ENCODE measurements at regions not wholly inside any gene's neighbourhood (a gene's known extent, or its start where the extent isn't known, plus 50 kb on each side); places are given as distances from the start of the nearest gene placed in this dataset.
"Not testable (repeated sequence)": the region's sequence is repeated elsewhere in the genome, so short reads cannot be mapped to it uniquely, and the experiment has no call there.

GRCh38 chr10:26931223-26931622, 70.5 kb upstream of the ABI1 start:
- no peaks in the 10 kb centered on the region for H3K9me3 ChIP-seq (ENCODE audit: control insufficient read depth, insufficient read depth, low read depth, low read length)
- peak overlapping the region; percentile 21 for H3K4me3 ChIP-seq (ENCODE audit: low read depth, low read length)
- 0 out of 2 replicates have a peak, but pooled peaks cover 4% of the 10 kb centered on the region for H3K4me1 ChIP-seq (ENCODE audit: control insufficient read depth, insufficient read depth, low read length)
- H3K27me3 ChIP-seq (ENCODE audit: control insufficient read depth, insufficient read depth, low read length): no peaks in the 10 kb centered on the region
- no peak overlapping the region for H3K9ac ChIP-seq (ENCODE audit: low read length)
- no peak overlapping the region for H3K27ac ChIP-seq (ENCODE audit: low read depth, low read length)
- H3K36me3 ChIP-seq (ENCODE audit: control insufficient read depth, insufficient read depth, low read length): no peaks in the 10 kb centered on the region

- not testable (repeated sequence) for H3K36me3 ChIP-seq (ENCODE audit: control insufficient read depth, insufficient read depth, low read length); H3K4me3 ChIP-seq (ENCODE audit: low read depth, low read length); H3K27ac ChIP-seq (ENCODE audit: low read depth, low read length); H3K9ac ChIP-seq (ENCODE audit: low read length); H3K4me1 ChIP-seq (ENCODE audit: control insufficient read depth, insufficient read depth, low read length); H3K9me3 ChIP-seq (ENCODE audit: control insufficient read depth, insufficient read depth, low read depth, low read length); H3K27me3 ChIP-seq (ENCODE audit: control insufficient read depth, insufficient read depth, low read length)
Observed at GRCh38 chr10:26922824-26923223, 62.1 kb upstream of the ABI1 start.

GRCh38 chr10:26919156-26919860, 58.5 kb upstream of the ABI1 start:
- H3K4me3 ChIP-seq (ENCODE audit: low read depth, low read length); H3K9ac ChIP-seq (ENCODE audit: low read length); H3K27ac ChIP-seq (ENCODE audit: low read depth, low read length); H3K9me3 ChIP-seq (ENCODE audit: control insufficient read depth, insufficient read depth, low read depth, low read length); H3K27me3 ChIP-seq (ENCODE audit: control insufficient read depth, insufficient read depth, low read length); H3K4me1 ChIP-seq (ENCODE audit: control insufficient read depth, insufficient read depth, low read length); H3K36me3 ChIP-seq (ENCODE audit: control insufficient read depth, insufficient read depth, low read length): not testable (repeated sequence)

- Histone ChIP-seq H3K27me3 (ENCODE audit: control insufficient read depth, insufficient read depth, low read length) (no peaks in the 10 kb centered on the region), H3K4me3 (ENCODE audit: low read depth, low read length) (no peak overlapping the region), H3K9me3 (ENCODE audit: control insufficient read depth, insufficient read depth, low read depth, low read length) (no peaks in the 10 kb centered on the region), H3K27ac (ENCODE audit: low read depth, low read length) (no peak overlapping the region), H3K36me3 (ENCODE audit: control insufficient read depth, insufficient read depth, low read length) (no peaks in the 10 kb centered on the region), H3K9ac (ENCODE audit: low read length) (no peak overlapping the region), H3K4me1 (ENCODE audit: control insufficient read depth, insufficient read depth, low read length) (no peaks in the 10 kb centered on the region)
Observed at GRCh38 chr10:26914898-26915297, 54.1 kb upstream of the ABI1 start.

GRCh38 chr10:26911811-26912461, 51.2 kb upstream of the ABI1 start:
- H3K4me1 ChIP-seq (ENCODE audit: control insufficient read depth, insufficient read depth, low read length): no peaks in the 10 kb centered on the region
- H3K27me3 ChIP-seq (ENCODE audit: control insufficient read depth, insufficient read depth, low read length): no peaks in the 10 kb centered on the region
- no peak overlapping the region for H3K27ac ChIP-seq (ENCODE audit: low read depth, low read length)
- no peak overlapping the region for H3K9ac ChIP-seq (ENCODE audit: low read length)
- no peaks in the 10 kb centered on the region for H3K36me3 ChIP-seq (ENCODE audit: control insufficient read depth, insufficient read depth, low read length)
- H3K4me3 ChIP-seq (ENCODE audit: low read depth, low read length): no peak overlapping the region
- no peaks in the 10 kb centered on the region for H3K9me3 ChIP-seq (ENCODE audit: control insufficient read depth, insufficient read depth, low read depth, low read length)
